ENCODE measurements at regions not wholly inside any gene's neighbourhood (a gene's known extent, or its start where the extent isn't known, plus 50 kb on each side); places are given as distances from the start of the nearest gene placed in this dataset.
"Not testable (repeated sequence)": the region's sequence is repeated elsewhere in the genome, so short reads cannot be mapped to it uniquely, and the experiment has no call there.

- DNase-seq (ENCODE audit: low spot score) = not testable (repeated sequence)
These were observed 733.1 kb upstream of the TPTE start for GRCh38 chr21:9788281-9788680.

GRCh38 chr21:9790354-9790753, 731.0 kb upstream of the TPTE start:
- DNase-seq (ENCODE audit: low spot score) = not testable (repeated sequence)

GRCh38 chr21:9791453-9791852, 729.9 kb upstream of the TPTE start:
- DNase-seq (ENCODE audit: low spot score) = not testable (repeated sequence)

GRCh38 chr21:9795291-9795690, 726.1 kb upstream of the TPTE start:
- not testable (repeated sequence) for DNase-seq (ENCODE audit: low spot score)

GRCh38 chr21:9796293-9796692, 725.1 kb upstream of the TPTE start:
- DNase-seq (ENCODE audit: low spot score) = not testable (repeated sequence)

GRCh38 chr21:9807675-9808074, 713.7 kb upstream of the TPTE start:
- DNase-seq (ENCODE audit: low spot score) = not testable (repeated sequence)

GRCh38 chr21:9811223-9812004, 710.0 kb upstream of the TPTE start:
- not testable (repeated sequence) for DNase-seq (ENCODE audit: low spot score)

GRCh38 chr21:9812507-9812906, 708.9 kb upstream of the TPTE start:
- not testable (repeated sequence) for DNase-seq (ENCODE audit: low spot score)

- DNase-seq (ENCODE audit: low spot score) = not testable (repeated sequence)
These were observed 707.2 kb upstream of the TPTE start for GRCh38 chr21:9813894-9814814.

- not testable (repeated sequence) for DNase-seq (ENCODE audit: low spot score)
These were observed 706.1 kb upstream of the TPTE start for GRCh38 chr21:9815181-9815789.

- not testable (repeated sequence) for DNase-seq (ENCODE audit: low spot score)
These were observed 704.5 kb upstream of the TPTE start for GRCh38 chr21:9816734-9817334.

GRCh38 chr21:9817841-9818441, 703.4 kb upstream of the TPTE start:
- not testable (repeated sequence) for DNase-seq (ENCODE audit: low spot score)

GRCh38 chr21:9819549-9820192, 701.7 kb upstream of the TPTE start:
- not testable (repeated sequence) for DNase-seq (ENCODE audit: low spot score)

GRCh38 chr21:9820579-9820978, 700.8 kb upstream of the TPTE start:
- DNase-seq (ENCODE audit: low spot score) = not testable (repeated sequence)

GRCh38 chr21:9821472-9821871, 699.9 kb upstream of the TPTE start:
- not testable (repeated sequence) for DNase-seq (ENCODE audit: low spot score)

- not testable (repeated sequence) for DNase-seq (ENCODE audit: low spot score)
These were observed 699.1 kb upstream of the TPTE start for GRCh38 chr21:9822093-9822820.

GRCh38 chr21:9823197-9824157, 697.9 kb upstream of the TPTE start:
- peak; percentile 5 for DNase-seq (ENCODE audit: low spot score)

- DNase-seq (ENCODE audit: low spot score) = not testable (repeated sequence)
These were observed 690.6 kb upstream of the TPTE start for GRCh38 chr21:9830801-9831200.

GRCh38 chr21:9832751-9833150, 688.6 kb upstream of the TPTE start:
- DNase-seq (ENCODE audit: low spot score) = not testable (repeated sequence)

Data from pons (tissue), 1 donor.